SK-N-SH (cell line): ENCODE measurements at regions not wholly inside any gene's neighbourhood (a gene's known extent, or its start where the extent isn't known, plus 50 kb on each side); places are given as distances from the start of the nearest gene placed in this dataset.

ENCODE experiments used
- CTCF ChIP-seq: fragments of 200-600 bp; sonication (generic); IDR thresholded peaks from 2 replicates; pipeline ENCODE4 v1.6.1; 2017; ENCODE audit warnings: antibody characterized with exemption, mild to moderate bottlenecking, moderate library complexity
- EP300 ChIP-seq, 2 experiments: IDR thresholded peaks; 2 replicates each; pipeline versions ENCODE4 v1.4.0 to v1.6.1; 2012; ENCODE audit warnings: borderline replicate concordance in 1 of 2, low read depth in 1 of 2, low read length in 1 of 2
- GATA2 ChIP-seq: sonication (generic); formaldehyde crosslinking; IDR thresholded peaks from 2 replicates; pipeline ENCODE4 v1.5.0; 2020; ENCODE audit warnings: mild to moderate bottlenecking, missing genetic modification reagents
- JUND ChIP-seq: IDR thresholded peaks from 2 replicates; pipeline ENCODE4 v1.4.0; 2012
- MAX ChIP-seq: IDR thresholded peaks from 2 replicates; pipeline ENCODE4 v1.4.0; 2012; ENCODE audit warnings: low read depth
- MXI1 ChIP-seq: IDR thresholded peaks from 2 replicates; pipeline ENCODE4 v1.6.1; 2012; ENCODE audit warnings: mild to moderate bottlenecking, low read depth, low read length, improper control_type of control experiment
- NRF1 ChIP-seq: IDR thresholded peaks from 2 replicates; pipeline ENCODE4 v1.6.1; 2012; ENCODE audit warnings: low read depth, mild to moderate bottlenecking, low read length
- POLR2AphosphoS5 ChIP-seq: IDR thresholded peaks from 2 replicates; pipeline ENCODE4 v1.6.1; 2012; ENCODE audit warnings: low read depth, low read length
- RAD21 ChIP-seq: IDR thresholded peaks from 2 replicates; pipeline ENCODE4 v1.6.1; 2012; ENCODE audit warnings: mild to moderate bottlenecking, low read length
- RFX5 ChIP-seq: IDR thresholded peaks from 2 replicates; pipeline ENCODE4 v1.6.1; 2012; ENCODE audit warnings: mild to moderate bottlenecking, improper control_type of control experiment, low read length
- SMC3 ChIP-seq: IDR thresholded peaks from 2 replicates; pipeline ENCODE4 v1.6.1; 2012; ENCODE audit warnings: low read depth, low read length, improper control_type of control experiment
- TAF1 ChIP-seq: IDR thresholded peaks from 2 replicates; pipeline ENCODE4 v1.6.1; 2012; ENCODE audit warnings: low read depth, mild to moderate bottlenecking, low read length, moderate library complexity, borderline replicate concordance
- USF2 ChIP-seq: fragments of 150-350 bp; IDR thresholded peaks from 2 replicates; pipeline ENCODE4 v1.6.1; 2017; ENCODE audit warnings: antibody characterized with exemption, low read length, low read depth, borderline replicate concordance

- TF ChIP-seq GATA2 (no peak), TAF1 (no peak), USF2 (no peak), CTCF (no peak), MAX (no peak), EP300 (IDR thresholded peaks at IDR 0.05; ENCODE audit: borderline replicate concordance in 1 of 2, low read depth in 1 of 2, low read length in 1 of 2) (no peak), JUND (no peak), SMC3 (no peak), MXI1 (no peak), RFX5 (no peak), RAD21 (no peak), NRF1 (no peak), POLR2AphosphoS5 (no peak)
Observed at GRCh38 chr13:26987486-26988013, 184.1 kb downstream of the USP12 start.
